ENCODE measurements at regions not wholly inside any gene's neighbourhood (a gene's known extent, or its start where the extent isn't known, plus 50 kb on each side); places are given as distances from the start of the nearest gene placed in this dataset.
A peak's percentile ranks its signal among the peaks of the same experiment; 100 is the strongest.

DNA sequence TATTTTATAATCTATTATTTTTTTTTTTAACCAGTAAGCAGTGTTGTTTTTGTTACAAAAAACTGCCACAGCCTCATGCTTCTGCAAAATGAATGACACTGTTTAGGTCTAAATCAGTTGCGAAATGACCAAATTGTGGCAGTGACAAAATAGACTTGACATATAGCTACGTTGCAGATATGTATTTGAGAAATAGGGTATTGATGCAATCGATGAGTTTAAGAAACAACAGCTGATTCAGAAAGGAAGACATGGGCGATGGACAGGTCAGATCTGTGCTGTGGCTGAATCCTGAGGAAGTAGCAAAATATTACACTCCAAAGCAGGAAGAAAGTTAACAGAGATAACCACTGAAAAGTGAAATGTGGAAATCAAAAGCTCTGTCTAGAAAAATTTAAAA lies 89.0 kb upstream of the STEAP4 start:
- Histone ChIP-seq H3K4me1 (no peaks in the 10 kb centered on the region), H3K36me3 (no peaks in the 10 kb centered on the region), H3K27me3 (no peaks in the 10 kb centered on the region), H3K4me3 (no peak overlapping the region), H3K9me3 (no peaks in the 10 kb centered on the region), H3K27ac (no peak overlapping the region)
- TF ChIP-seq POLR2A (IDR thresholded peaks at IDR 0.05) (no peak), EP300 (IDR thresholded peaks at IDR 0.05) (no peak), POLR2AphosphoS5 (IDR thresholded peaks at IDR 0.05) (no peak)
- TF ChIP-seq, protein P1, sequence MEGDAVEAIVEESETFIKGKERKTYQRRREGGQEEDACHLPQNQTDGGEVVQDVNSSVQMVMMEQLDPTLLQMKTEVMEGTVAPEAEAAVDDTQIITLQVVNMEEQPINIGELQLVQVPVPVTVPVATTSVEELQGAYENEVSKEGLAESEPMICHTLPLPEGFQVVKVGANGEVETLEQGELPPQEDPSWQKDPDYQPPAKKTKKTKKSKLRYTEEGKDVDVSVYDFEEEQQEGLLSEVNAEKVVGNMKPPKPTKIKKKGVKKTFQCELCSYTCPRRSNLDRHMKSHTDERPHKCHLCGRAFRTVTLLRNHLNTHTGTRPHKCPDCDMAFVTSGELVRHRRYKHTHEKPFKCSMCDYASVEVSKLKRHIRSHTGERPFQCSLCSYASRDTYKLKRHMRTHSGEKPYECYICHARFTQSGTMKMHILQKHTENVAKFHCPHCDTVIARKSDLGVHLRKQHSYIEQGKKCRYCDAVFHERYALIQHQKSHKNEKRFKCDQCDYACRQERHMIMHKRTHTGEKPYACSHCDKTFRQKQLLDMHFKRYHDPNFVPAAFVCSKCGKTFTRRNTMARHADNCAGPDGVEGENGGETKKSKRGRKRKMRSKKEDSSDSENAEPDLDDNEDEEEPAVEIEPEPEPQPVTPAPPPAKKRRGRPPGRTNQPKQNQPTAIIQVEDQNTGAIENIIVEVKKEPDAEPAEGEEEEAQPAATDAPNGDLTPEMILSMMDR (IDR thresholded peaks at IDR 0.05), result no peak
- intact Hi-C loops (cut with DNase I), result no loop called here
- no peak for DNase-seq
- 55 to 89% methylated on average over 4 of the region's 4 CpGs for WGBS, 2 donors

DNA sequence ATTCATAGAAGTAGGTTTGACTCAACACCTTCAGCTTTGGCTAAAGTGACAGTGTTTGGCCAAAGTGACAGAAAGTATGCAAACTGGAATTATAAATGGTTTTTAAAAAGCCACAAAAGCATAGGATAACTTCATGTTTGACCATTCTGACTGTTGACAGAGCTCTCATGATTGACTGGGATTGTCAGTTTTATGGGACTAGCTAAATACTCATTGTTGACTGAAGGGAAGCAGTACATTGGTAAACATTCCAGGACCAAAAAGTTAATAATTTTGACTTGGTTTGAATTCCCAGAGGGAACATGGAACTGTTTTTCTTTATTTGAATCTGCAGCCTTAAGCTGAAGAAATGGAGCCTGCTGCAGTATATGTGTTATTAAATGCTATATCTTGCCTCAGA lies 84.6 kb upstream of the STEAP4 start:
- Histone ChIP-seq H3K9me3 (no peaks in the 10 kb centered on the region), H3K36me3 (no peaks in the 10 kb centered on the region), H3K27me3 (no peaks in the 10 kb centered on the region), H3K4me3 (no peak overlapping the region), H3K27ac (no peak overlapping the region), H3K4me1 (peaks cover 0 to 18% (median 9%) of the 10 kb centered on the region in 4 donors)
- DNase-seq, result no peak
- no peak for TF ChIP-seq EP300 (IDR thresholded peaks at IDR 0.05)
- no peak for TF ChIP-seq POLR2A (IDR thresholded peaks at IDR 0.05)
- TF ChIP-seq POLR2AphosphoS5 (IDR thresholded peaks at IDR 0.05), result no peak
- TF ChIP-seq, protein P1 (IDR thresholded peaks at IDR 0.05), result no peak
- intact Hi-C loops (cut with DNase I), result no loop called here

DNA sequence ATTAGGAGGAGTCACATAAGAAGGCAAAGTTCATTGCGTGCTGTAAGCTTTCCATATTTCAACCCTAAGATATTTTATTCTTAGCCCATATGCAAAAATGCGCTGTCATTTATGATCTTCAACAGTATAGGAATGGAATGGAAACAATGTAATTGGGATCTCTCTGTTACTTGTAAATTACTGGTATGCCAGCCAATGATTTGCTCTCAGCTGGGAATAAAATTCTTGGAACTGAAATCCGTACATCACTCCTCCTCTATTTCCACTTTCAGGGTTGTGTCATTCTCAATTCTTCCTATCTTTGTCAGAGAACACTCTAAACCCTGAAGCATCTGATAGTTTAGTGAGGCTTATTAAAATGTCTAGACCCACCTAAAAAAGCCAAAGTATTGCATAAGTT lies 80.7 kb upstream of the STEAP4 start:
- Histone ChIP-seq H3K36me3 (no peaks in the 10 kb centered on the region), H3K4me3 (no peak overlapping the region), H3K9me3 (no peaks in the 10 kb centered on the region), H3K27me3 (no peaks in the 10 kb centered on the region), H3K4me1 (peaks cover 0 to 18% (median 9%) of the 10 kb centered on the region in 4 donors), H3K27ac (no peak overlapping the region)
- intact Hi-C loops (cut with DNase I), result no loop called here
- DNase-seq, result no peak
- 71 to 85% methylated on average over 3 of the region's 3 CpGs for WGBS, 2 donors
- TF ChIP-seq POLR2A (IDR thresholded peaks at IDR 0.05) (no peak), EP300 (IDR thresholded peaks at IDR 0.05) (no peak), POLR2AphosphoS5 (IDR thresholded peaks at IDR 0.05) (peak in 1 of 4 donors; percentile 28)
- TF ChIP-seq, protein P1 (IDR thresholded peaks at IDR 0.05), result no peak

DNA sequence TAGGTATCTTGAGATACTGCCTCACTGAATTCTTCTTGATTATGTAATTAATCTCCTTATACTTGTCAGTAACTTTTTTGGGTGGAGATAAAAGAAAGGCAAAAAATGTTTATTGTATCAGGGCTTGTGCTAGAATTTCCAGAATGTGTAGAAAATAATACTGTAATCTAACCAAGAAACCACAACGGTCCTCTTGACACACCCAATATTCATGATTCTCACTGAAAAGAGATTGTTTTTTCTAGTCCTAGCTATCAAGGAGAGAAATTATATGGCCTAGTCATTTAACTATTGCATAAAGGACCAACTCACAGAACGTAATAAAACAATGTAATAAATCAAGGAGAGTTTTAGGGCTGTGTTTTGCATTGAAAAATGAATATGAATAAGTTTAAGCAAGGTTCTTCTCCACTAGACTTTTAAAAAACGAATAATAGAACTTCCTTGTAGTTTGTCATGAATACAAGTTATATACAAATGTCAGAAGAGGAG lies 80.0 kb upstream of the STEAP4 start:
- H3K27ac ChIP-seq, result no peak overlapping the region
- no peaks in the 10 kb centered on the region for H3K36me3 ChIP-seq
- H3K27me3 ChIP-seq, result no peaks in the 10 kb centered on the region
- intact Hi-C loops (cut with DNase I), result no loop called here
- no peak for TF ChIP-seq POLR2AphosphoS5 (IDR thresholded peaks at IDR 0.05)
- TF ChIP-seq EP300 (IDR thresholded peaks at IDR 0.05), result no peak
- TF ChIP-seq, protein P1 (IDR thresholded peaks at IDR 0.05), result no peak
- no peak for TF ChIP-seq POLR2A (IDR thresholded peaks at IDR 0.05)
- H3K9me3 ChIP-seq, result no peaks in the 10 kb centered on the region
- peaks cover 0 to 18% (median 9%) of the 10 kb centered on the region in 4 donors for H3K4me1 ChIP-seq
- no peak for DNase-seq
- 13 to 59% methylated on average over 3 of the region's 3 CpGs for WGBS, 2 donors
- H3K4me3 ChIP-seq, result no peak overlapping the region

DNA sequence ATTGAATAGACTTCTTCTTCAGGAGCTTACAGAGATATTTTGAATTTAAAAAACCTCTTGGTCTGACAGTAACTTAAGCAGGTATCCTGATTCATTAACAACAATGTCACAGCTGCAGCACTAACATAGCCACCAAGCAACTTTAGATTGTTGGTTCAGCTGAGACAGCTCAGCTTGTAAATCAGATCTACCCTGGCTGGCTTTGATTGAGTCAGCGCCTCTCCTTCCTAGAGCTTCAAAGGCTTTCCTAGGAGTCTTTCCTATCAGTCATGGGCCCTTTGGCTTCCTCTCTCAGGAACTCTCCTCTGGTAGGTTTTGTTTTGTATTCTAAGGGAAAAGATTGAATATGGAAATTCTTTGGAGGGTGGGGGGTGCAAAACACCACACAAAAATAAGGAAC lies 70.7 kb upstream of the STEAP4 start:
- no peaks in the 10 kb centered on the region for H3K36me3 ChIP-seq
- H3K9me3 ChIP-seq, result no peaks in the 10 kb centered on the region
- no peak for DNase-seq
- H3K27me3 ChIP-seq, result no peaks in the 10 kb centered on the region
- H3K27ac ChIP-seq, result no peak overlapping the region
- TF ChIP-seq POLR2AphosphoS5 (IDR thresholded peaks at IDR 0.05), result no peak
- TF ChIP-seq POLR2A (IDR thresholded peaks at IDR 0.05), result no peak
- TF ChIP-seq EP300 (IDR thresholded peaks at IDR 0.05), result no peak
- TF ChIP-seq, protein P1 (IDR thresholded peaks at IDR 0.05), result no peak
- 60 to 68% methylated on average over 1 of the region's 1 CpG for WGBS, 2 donors
- no peaks in the 10 kb centered on the region for H3K4me1 ChIP-seq
- intact Hi-C loops (cut with DNase I), result no loop called here
- no peak overlapping the region for H3K4me3 ChIP-seq
